HEK293T (cell line): ENCODE measurements at regions not wholly inside any gene's neighbourhood (a gene's known extent, or its start where the extent isn't known, plus 50 kb on each side); places are given as distances from the start of the nearest gene placed in this dataset.

Experiments used
- CTCF ChIA-PET: fragments of 350-600 bp; formaldehyde crosslinking; extraction: SDS; loops from one replicate; lab custom pipeline; 2021; ENCODE audit warnings: antibody characterized with exemption, inconsistent platforms; lab: Yijun Ruan, JAX
- POLR2A ChIA-PET: fragments of 350-600 bp; formaldehyde crosslinking; extraction: SDS; loops from one replicate; lab custom pipeline; 2020; ENCODE audit warnings: antibody characterized with exemption, inconsistent platforms; lab: Yijun Ruan, JAX
- DNase-seq: peaks from one replicate; pipeline ENCODE4 v3.0.0; 2012; ENCODE audit warnings: mixed read lengths; ENCODE audit errors: extremely low spot score
- ARNT ChIP-seq: fragments of 450-650 bp; IDR thresholded peaks from 2 replicates; pipeline ENCODE4 v1.6.1; 2017; ENCODE audit warnings: mild to moderate bottlenecking
- BHLHE40 ChIP-seq: fragments of 450-650 bp; IDR thresholded peaks from 2 replicates; pipeline ENCODE4 v1.6.1; 2016; ENCODE audit warnings: mild to moderate bottlenecking, moderate library complexity, borderline replicate concordance
- CTBP1 ChIP-seq: fragments of 450-650 bp; IDR thresholded peaks from 2 replicates; pipeline ENCODE4 v1.6.1; 2016; ENCODE audit warnings: borderline replicate concordance
- ELF4 ChIP-seq: fragments of 450-650 bp; IDR thresholded peaks from 2 replicates; pipeline ENCODE4 v1.6.1; 2017; ENCODE audit warnings: antibody characterized with exemption
- FOXA1 ChIP-seq: fragments of 450-650 bp; IDR thresholded peaks from 2 replicates; pipeline ENCODE4 v1.6.1; 2016; ENCODE audit warnings: mild to moderate bottlenecking
- FOXK2 ChIP-seq: fragments of 450-650 bp; IDR thresholded peaks from 2 replicates; pipeline ENCODE4 v1.6.1; 2016; ENCODE audit warnings: mild to moderate bottlenecking
- FOXM1 ChIP-seq: fragments of 450-650 bp; IDR thresholded peaks from 2 replicates; pipeline ENCODE4 v1.6.1; 2017; ENCODE audit warnings: mild to moderate bottlenecking, borderline replicate concordance
- HDGF ChIP-seq: fragments of 450-650 bp; IDR thresholded peaks from 2 replicates; pipeline ENCODE4 v1.6.1; 2017; ENCODE audit warnings: antibody characterized with exemption, borderline replicate concordance
- L3MBTL2 ChIP-seq: fragments of 450-650 bp; conservative IDR thresholded peaks from 2 replicates; pipeline ENCODE4 v1.6.1; 2016; ENCODE audit warnings: mild to moderate bottlenecking
- LEF1 ChIP-seq: fragments of 450-650 bp; IDR thresholded peaks from 2 replicates; pipeline ENCODE4 v1.6.1; 2017; ENCODE audit warnings: mild to moderate bottlenecking, borderline replicate concordance
- NFRKB ChIP-seq: fragments of 450-650 bp; IDR thresholded peaks from 2 replicates; pipeline ENCODE4 v1.6.1; 2016; ENCODE audit warnings: mild to moderate bottlenecking, moderate library complexity
- SP1 ChIP-seq: fragments of 450-650 bp; IDR thresholded peaks from 2 replicates; pipeline ENCODE4 v1.6.1; 2017
- SUZ12 ChIP-seq: fragments of 450-650 bp; IDR thresholded peaks from 2 replicates; pipeline ENCODE4 v1.6.1; 2016; ENCODE audit warnings: mild to moderate bottlenecking
- TARDBP ChIP-seq: fragments of 450-650 bp; IDR thresholded peaks from 2 replicates; pipeline ENCODE4 v1.6.1; 2016
- ZNF384 ChIP-seq: fragments of 450-650 bp; IDR thresholded peaks from 2 replicates; pipeline ENCODE4 v1.6.1; 2016
- TF ChIP-seq, protein P1 (sequence below): fragments of 450-650 bp; IDR thresholded peaks from 2 replicates; pipeline ENCODE4 v1.6.1; 2016

DNA sequence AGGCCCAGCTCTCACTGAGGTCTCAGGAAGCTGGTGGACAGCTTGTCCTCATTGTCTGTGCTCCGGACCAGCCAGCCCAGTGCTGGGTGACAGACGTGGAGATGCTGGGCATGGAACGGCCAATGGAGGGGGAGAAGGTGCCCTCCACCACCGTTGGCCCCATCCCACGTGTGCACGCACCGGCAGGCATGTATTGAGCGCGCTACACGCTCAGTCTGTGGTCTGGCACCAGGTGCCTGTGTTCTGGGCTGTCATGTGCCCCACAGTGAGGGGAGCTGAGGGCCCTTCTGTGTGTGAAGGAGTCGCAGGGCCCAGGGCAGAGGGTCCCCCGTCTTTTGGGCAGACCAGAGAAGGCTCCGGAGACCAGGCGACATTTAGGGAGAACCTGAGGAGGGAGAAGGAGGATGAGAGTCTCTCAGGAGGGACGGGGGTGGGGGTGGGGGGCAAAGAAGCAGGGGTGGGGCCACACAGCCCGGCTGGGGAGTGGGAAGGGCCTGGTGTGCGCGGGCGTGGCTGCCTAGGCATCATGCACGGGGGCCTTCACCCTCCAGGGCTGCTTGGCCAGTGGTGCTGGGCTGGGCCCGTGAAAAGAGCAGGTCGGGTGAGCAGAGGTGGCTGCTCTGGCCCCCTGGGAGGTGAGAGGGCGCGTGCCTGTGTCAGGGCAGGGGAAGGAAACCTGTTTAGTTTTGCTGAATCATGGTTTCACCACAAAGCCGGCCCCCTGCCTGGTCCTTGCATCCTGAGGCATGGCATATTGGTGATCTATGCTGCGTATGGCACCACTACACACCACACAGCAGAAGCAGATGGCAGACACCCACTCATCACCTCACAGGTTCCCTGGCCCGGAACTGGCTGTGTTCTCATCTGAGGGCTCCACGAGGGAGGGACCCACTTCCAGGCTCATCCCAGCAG lies 86.7 kb upstream of the TTC34 start:
- no peak for TF ChIP-seq FOXM1
- no peak for TF ChIP-seq TARDBP
- TF ChIP-seq ELF4 = no peak
- TF ChIP-seq LEF1 = no peak
- no peak for TF ChIP-seq ARNT
- no peak for TF ChIP-seq FOXA1
- ChIA-PET POLR2A (no interaction called here), CTCF (no interaction called here)
- no peak for DNase-seq

DNA sequence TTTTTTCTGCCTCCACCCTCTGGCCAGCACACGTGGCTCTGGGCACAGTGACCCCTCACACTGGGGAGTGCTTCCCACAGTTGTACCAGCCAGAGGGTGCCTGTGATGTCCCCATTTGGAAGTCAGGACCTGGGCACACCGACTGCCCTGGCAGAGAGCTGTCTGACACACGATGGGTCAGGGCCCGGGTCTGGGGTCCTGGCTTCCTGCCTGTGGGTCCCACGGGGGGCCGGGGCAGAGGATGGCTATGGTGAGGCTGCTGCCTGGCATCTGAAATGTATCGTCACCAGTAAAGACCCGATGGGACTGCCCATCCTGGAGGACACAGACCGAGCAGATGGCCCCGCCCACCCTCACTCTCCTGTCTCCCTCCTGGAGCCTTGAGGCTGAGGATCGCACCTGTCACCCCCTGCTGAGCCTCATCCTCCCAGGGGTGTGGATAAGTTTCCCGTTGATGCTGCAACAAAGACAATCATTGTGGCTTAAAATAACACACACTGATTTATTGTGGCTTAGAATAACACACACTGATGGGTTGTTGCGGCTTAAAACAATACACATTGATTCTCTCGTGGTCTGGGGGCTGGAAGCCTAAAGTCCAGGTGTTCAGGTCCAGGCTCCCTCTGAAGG lies 88.8 kb upstream of the TTC34 start:
- POLR2A ChIA-PET = no interaction called here
- TF ChIP-seq ARNT = no peak
- TF ChIP-seq, protein P1, sequence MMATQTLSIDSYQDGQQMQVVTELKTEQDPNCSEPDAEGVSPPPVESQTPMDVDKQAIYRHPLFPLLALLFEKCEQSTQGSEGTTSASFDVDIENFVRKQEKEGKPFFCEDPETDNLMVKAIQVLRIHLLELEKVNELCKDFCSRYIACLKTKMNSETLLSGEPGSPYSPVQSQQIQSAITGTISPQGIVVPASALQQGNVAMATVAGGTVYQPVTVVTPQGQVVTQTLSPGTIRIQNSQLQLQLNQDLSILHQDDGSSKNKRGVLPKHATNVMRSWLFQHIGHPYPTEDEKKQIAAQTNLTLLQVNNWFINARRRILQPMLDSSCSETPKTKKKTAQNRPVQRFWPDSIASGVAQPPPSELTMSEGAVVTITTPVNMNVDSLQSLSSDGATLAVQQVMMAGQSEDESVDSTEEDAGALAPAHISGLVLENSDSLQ = no peak
- no peak for TF ChIP-seq FOXA1
- TF ChIP-seq FOXK2 = no peak
- TF ChIP-seq BHLHE40 = no peak
- TF ChIP-seq SUZ12 = no peak
- TF ChIP-seq HDGF = no peak
- no peak for TF ChIP-seq SP1
- TF ChIP-seq ELF4 = no peak
- no peak for TF ChIP-seq FOXM1
- TF ChIP-seq NFRKB = no peak
- TF ChIP-seq ZNF384 = no peak
- TF ChIP-seq TARDBP = no peak
- no peak for TF ChIP-seq LEF1
- TF ChIP-seq L3MBTL2 = no peak
- no peak for TF ChIP-seq CTBP1
- no peak for DNase-seq
- CTCF ChIA-PET = no interaction called here

DNA sequence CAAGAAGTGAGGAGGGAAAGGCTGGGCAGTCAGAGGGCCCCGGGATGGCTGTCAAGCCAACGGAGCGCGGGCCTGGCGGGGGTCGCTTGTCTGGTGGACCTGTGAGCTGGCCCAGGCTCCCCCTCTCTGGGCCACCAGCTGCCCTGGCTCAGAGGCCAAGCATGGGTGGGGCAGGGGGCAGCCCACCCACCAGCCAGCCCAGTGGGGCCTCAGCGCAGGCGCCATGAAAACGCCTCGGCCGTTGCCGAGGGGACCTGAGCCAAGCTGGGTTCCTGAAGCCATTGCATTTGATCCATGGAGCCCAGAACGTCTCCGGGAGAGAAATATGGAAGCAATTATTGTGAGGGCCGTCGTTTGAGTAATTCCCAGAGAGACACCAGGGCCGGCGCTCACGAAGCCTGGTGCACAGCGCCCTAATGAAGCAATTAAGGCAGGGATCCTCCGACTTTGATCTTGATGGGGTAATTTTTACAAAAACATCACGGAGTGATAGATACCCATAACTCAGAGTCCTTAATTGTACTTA lies 90.5 kb upstream of the TTC34 start:
- TF ChIP-seq FOXA1 (no peak), NFRKB (no peak), BHLHE40 (no peak)
- CTCF ChIA-PET = interaction anchor here (0.7 kb wide), 1 partner anchor 706 kb away, joined by 4 read pairs; no protein-coding TSS in a partner anchor
- DNase-seq = no peak
- POLR2A ChIA-PET = no interaction called here

DNA sequence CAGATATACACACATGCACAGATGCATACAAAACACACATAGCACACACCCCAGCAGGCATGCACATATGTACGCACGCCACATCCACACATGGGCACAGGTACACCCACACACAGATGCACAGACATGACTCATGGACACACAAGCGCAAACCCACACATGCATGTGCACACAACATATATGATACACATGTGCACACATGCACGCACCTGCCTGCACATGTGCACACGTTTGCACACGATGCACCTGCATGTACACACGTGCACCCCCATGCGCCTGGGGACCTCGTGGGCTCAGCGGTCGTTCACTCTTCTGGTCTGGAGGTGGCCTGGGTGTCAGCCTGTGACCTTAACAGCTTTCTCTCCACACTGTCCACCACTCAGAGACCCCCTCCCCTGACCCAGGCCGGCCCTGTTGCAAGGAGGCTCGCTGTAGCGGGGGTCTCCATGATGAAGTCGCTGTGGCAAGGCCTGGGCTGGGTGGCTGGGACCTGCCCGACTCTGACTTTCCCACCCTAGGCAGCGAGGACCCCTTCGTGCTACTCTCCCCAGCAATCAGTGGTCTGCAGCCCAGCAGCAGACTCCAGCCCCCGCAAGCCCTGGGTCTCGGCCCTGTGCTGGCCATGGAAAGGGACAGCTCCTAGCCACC lies 92.1 kb upstream of the TTC34 start:
- no peak for DNase-seq
- ChIA-PET CTCF (no interaction called here), POLR2A (no interaction called here)
- TF ChIP-seq ARNT (no peak), ZNF384 (no peak), FOXK2 (no peak), SP1 (no peak), CTBP1 (no peak), ELF4 (no peak), L3MBTL2 (no peak)
- TF ChIP-seq, protein P1 = no peak

DNA sequence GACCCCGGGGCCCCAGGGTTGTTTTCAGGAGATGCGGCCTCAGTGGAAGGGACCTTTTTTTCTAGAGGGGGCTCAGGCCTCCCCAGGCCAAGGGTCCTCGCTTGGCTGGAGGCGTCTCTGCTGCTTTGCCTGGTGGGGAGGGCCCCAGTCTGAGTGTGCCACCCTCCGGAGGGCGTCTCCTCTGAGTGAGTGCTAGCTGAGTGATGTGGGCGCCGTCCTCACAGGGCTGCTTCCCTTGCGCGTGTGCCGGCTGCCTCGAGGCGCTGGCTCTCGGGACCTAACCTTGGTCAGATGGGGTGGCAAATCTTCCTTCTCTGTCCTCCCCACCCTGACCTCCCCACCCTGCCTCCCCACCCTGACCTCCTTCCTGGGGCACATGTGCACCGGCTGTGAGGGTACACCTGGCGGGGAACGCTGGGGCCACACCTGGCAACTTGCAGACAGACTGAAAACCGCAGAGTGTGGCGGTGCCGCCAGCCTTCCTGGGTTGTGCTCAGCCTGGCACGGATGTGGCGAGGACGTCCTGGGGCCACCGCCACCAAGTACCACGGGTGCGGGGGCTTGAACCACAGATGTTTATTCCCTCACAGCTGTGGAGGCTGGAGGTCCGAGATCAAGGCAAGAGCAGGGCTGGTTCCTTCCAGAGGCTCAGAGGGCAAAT lies 93.0 kb upstream of the TTC34 start:
- ChIA-PET POLR2A (no interaction called here), CTCF (no interaction called here)
- DNase-seq = no peak
- TF ChIP-seq ZNF384 (no peak), SUZ12 (no peak), FOXK2 (no peak), CTBP1 (no peak), TARDBP (no peak)

DNA sequence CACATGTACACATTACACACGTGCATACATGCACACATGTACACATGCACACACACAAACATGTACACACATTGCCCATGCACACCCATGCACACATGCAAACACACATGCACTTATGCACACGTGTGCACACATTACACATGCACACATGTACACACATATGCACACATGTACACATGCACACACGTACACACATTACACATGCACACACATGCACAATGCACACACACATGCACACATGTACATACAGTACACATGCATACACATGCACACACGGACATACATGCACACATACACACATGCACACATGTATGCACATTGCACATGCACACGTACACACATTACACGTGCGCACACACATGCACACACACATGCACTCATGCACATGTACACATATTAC lies 95.3 kb upstream of the TTC34 start:
- TF ChIP-seq BHLHE40 = no peak
- TF ChIP-seq, protein P1 = no peak
- no peak for TF ChIP-seq ARNT
- TF ChIP-seq CTBP1 = no peak
- no peak for TF ChIP-seq ZNF384
- TF ChIP-seq SUZ12 = no peak
- POLR2A ChIA-PET = no interaction called here
- DNase-seq = no peak

More for the DNA sequence above, 95.3 kb upstream of the TTC34 start:
- CTCF ChIA-PET = no interaction called here
